RPMI7951 (cell line): ENCODE measurements at regions not wholly inside any gene's neighbourhood (a gene's known extent, or its start where the extent isn't known, plus 50 kb on each side); places are given as distances from the start of the nearest gene placed in this dataset.
"Not testable (repeated sequence)": the region's sequence is repeated elsewhere in the genome, so short reads cannot be mapped to it uniquely, and the experiment has no call there.

Source experiments
- DNase-seq: peaks from one replicate; pipeline ENCODE4 v3.0.0-alpha.2; 2012; ENCODE audit warnings: low read depth

DNA sequence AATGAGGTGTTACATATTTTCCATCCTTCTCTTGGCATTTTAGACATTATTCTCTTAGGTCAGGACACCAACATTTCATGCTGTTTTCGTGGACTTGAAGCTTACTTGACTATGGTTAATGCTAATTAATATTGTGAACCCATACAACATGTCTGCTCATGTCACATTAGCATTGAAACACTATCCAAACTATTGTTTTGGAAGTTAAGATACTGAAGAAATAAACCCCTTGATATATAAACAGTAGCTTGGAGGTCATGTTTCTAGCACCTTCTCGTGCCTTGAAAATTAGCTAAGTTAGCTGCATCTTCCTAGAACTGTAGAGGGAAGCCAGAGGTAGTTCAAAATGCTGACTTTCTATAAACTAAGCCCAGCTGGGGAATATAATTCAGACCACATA lies 288.8 kb downstream of the LTN1 start:
- no peak for DNase-seq

GRCh38 chr21:28699596-28700259 lies 292.9 kb downstream of the LTN1 start:
- no peak for DNase-seq

DNA sequence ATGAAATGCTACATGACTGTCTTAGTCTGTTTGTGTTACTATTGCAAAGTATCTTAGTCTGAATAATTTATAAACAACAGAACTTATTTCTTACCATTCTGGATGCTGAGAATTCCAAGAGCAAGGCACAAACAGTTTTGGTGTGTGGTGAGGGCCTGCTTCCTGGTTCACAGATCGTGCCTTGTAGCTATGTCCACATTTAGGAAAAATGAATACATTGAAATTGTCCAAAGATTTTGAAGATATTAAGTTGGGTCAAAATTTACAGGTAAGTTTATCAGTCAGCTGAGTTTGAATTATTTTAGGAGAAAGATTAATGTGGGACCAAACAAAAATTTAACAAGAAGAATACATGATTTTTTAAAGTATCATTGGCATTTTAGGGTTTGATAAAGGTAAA lies 293.5 kb downstream of the LTN1 start:
- DNase-seq: no peak

- DNase-seq: no peak
These were observed 295.8 kb downstream of the LTN1 start for GRCh38 chr21:28696844-28697410.

DNA sequence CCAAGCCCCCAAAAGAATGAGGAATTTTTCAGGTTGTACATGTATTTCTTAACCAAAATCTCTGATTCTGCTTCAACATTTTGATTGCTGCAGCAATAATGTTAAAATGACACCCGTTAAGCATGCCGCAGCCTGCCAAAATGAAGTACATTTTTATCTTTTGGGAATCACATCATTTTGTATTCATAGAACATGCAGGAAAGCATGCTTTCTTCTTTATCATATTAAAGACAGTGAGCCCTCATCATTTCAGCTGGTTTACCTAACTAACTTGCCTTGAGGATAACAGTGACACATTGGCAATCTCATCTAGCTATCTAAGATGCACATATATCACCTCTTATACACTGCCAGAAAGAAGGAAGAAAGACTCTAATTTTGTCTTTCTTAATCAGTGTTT lies 299.2 kb downstream of the LTN1 start:
- DNase-seq: no peak

GRCh38 chr21:28690196-28690595 lies 302.5 kb downstream of the LTN1 start:
- DNase-seq: no peak

- DNase-seq: no peak
These were observed 304.3 kb downstream of the LTN1 start for GRCh38 chr21:28688381-28688780.

DNA sequence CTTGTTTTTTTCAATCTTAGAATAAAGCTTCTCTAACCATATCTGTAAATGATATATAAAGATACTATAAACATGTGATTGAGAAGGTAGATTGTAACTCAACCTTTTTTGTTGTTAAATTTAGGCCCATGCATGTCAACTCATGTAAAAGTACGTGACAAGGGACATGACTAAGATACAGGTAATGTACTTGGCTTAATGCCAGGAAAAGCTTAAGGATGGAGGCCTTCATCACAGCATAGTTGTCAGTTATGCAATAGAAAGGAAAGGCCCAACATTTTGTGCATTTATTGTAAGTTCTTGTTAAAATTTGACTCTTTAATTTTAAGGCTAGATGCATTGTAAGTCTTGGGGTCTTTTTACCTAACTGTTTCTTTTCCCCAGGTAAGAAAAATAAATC lies 305.1 kb downstream of the LTN1 start:
- DNase-seq: no peak

DNA sequence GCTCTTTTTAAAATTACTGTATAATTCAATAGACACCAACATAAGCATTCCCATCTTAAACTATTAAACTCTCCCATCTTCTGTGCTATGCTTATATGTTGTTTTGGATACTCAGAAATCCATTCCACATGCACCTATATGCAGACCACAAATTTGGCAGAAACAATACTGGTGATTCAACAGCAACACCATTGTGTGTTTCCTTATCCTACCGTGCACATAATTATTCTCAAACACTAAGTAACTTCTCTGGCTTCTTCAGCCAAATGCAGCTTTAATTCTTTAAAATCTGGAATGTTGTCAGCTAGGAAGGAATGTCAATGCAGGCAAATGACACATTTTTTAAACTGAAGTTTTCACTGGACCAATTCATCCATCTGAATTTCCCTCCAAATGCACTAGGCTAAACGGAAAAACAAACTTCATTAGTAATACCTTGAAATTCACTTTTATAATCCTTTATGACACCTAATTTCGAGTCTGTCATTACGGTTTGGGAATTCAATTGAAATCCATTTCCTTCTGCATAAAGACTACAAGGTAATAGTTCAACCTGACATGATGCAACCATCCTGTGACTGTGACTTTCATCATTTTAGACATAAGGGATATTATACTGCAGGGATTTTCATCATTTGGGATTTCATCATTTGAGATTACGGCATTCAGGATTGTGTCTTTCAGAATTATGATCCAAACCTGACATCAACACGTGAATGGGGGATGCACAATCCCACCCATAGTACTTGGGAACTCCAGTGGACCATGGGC lies 308.5 kb downstream of the LTN1 start:
- DNase-seq: no peak

DNA sequence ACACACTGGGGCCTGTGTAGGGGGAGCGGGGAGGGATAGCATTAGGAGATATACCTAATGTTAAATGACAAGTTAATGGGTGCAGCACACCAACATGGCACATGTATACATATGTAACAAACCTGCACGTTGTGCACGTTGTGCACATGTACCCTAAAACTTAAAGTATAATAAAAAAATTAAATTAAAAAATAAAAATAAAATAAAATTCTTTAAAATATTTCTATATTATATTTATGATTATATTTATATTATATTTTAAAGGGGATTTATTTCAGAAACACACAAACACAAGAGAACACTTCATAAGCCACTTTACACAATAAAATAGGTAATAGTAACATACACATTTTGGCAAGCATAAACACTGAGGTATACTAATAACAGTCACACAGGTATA lies 309.8 kb downstream of the LTN1 start:
- DNase-seq: not testable (repeated sequence)

- DNase-seq: not testable (repeated sequence)
These were observed 315.6 kb downstream of the LTN1 start for GRCh38 chr21:28677096-28677495.

DNA sequence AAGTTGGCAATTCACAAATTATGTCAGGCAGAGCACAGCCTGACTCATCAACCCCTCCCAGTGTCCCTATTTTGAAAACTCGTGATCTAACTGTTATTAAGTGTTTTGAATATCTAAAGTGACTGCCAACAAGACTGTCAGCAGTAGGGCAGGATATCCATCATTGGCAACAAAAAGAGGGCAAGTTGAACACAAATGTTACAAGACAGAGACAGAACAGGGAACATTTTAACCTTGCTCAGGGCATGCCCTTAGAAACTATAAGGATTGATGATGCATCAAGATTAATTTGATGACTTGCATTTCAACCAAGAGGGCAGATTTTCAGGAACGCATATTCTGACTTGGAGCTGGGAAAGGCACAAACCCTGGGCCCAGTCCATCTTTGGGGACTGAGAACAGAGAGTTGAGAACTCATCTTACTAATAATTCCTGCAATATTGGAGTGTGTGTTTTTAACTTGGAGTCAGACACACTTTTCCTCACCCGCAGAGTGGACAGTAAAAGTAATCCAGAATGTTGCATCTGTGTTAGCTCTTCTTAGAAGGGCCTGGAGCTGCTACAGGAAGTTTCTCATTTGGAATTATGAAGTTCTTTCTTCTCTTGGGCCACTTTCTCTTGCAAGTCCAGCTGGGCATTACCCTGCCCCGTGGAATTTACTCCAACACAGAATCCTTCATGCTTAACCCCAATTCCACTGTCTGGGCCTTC lies 317.2 kb downstream of the LTN1 start:
- no peak for DNase-seq

DNA sequence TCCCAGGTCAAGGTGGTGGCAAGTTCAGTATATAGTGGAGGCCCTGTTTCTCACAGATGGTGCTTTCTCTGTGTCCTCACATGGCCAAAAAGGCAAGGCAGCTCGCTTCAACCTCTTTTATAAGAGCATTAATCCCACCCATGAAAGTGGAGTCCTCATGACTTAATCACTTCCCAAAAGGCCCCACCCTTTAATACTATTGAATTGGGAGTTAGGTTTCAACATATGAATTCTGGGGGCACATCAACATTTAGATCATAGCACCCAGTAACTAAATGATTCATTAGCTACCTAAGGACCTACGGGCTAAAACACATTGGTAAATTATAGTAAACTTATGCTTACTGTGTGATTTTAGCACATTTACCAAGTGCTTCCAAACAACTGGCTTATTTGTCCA lies 317.9 kb downstream of the LTN1 start:
- no peak for DNase-seq

DNA sequence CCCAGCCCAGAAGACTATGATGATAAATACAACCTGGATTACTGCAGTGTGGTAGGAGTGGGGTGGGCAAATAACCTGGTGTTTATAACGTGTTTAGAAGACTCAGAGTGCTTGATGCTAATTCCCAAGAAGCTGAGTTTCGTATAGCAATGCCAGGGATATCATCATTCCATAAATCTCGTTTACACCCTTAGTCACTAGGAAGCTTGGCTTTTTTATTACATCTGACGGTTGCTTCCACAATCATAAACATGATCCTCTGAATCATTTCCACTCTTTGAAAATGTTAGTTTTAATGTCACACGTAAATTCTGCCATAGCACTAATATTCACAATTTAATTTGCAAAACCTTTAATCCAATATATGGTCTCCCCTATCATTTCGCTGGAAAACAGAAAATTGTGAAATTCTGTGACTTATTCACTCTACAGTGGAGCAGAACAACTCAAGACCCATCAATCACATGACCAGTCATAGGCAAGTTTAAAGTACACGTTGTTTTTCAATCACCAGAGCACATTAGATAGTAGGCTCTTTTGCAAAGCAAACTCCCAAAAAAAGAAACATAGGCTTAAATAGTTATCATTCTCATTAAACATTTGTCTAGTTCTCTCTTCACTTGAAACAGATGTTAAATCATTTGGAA lies 321.0 kb downstream of the LTN1 start:
- no peak for DNase-seq

GRCh38 chr21:28669971-28670653 lies 322.6 kb downstream of the LTN1 start:
- no peak for DNase-seq

GRCh38 chr21:28669321-28669720 lies 323.4 kb downstream of the LTN1 start:
- no peak for DNase-seq

- no peak for DNase-seq
These were observed 328.9 kb downstream of the LTN1 start for GRCh38 chr21:28663754-28664153.

- DNase-seq: no peak
These were observed 329.5 kb downstream of the LTN1 start for GRCh38 chr21:28663111-28663693.

DNA sequence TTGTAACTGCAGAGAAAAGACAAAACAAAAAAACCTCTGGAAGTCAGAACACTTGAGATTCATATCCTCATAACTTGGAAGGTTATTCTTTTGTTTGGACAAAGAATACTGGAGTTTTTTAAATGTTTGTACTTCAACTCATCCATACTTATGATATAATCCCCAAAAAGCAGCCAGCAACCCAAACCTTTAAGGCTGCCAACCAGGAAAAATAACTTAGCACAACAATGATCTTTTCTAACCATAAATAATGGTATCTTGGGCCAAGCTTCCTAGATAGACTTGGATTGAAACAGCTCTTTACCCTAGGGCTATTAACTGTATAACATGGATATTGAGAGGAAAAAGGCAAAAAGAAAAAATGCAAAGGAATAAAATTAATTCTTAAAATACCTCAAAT lies 335.1 kb downstream of the LTN1 start:
- DNase-seq: no peak

DNA sequence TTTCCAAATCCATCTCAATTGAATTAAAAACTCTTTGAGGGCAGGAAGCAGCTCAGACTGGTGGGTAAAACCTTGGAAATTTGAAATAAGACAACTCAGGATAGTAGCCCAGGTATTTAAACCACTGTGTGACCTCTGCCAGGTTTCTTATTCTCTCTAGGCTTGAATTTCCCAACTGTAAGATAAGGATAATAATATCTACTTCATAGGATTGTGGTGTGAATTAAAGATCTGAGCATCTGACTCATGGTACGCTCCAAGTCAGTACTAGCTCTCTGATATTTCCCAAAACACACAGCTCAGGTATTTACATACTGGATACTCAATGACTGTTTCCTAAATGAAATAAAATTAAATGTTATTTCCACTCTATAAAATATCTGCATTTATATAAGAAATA lies 337.2 kb downstream of the LTN1 start:
- no peak for DNase-seq

DNA sequence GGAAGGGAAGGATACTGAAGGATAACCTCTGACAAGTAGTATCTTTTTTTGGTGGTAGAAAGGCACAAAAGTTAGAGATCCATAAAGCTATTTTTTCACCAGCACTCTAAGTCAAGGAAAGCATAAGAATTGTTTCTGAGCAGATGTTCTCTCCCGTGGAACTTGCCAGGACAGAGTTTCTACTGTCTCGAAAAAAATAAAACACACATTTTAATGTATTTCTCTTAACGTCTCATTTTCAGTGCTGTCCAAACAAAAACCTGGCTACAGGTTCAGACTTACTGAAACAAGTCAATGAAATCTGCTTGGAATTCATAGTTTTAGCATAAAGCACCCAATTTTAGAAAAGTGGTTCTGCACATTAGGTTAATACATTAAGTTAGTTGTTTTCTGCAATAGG lies 338.3 kb downstream of the LTN1 start:
- no peak for DNase-seq
